HG03095 (cell line): ENCODE measurements at regions not wholly inside any gene's neighbourhood (a gene's known extent, or its start where the extent isn't known, plus 50 kb on each side); places are given as distances from the start of the nearest gene placed in this dataset.

Source experiments
- ATAC-seq: cut with Tn5 transposase; IDR thresholded peaks from one replicate; pipeline ENCODE4 v1.9.1; 2021; ENCODE audit warnings: moderate library complexity; ENCODE audit not compliant: unreplicated experiment

GRCh38 chr6:134866563-134866962 lies 83.3 kb downstream of the ALDH8A1 start:
- ATAC-seq: no peak

GRCh38 chr6:134864558-134864957 lies 85.3 kb downstream of the ALDH8A1 start:
- ATAC-seq: no peak

- no peak for ATAC-seq
Observed at GRCh38 chr6:134863763-134864510, 86.0 kb downstream of the ALDH8A1 start.

- no peak for ATAC-seq
Observed at GRCh38 chr6:134854366-134854765, 95.5 kb downstream of the ALDH8A1 start.

- no peak for ATAC-seq
Observed at GRCh38 chr6:134853111-134854055, 96.5 kb downstream of the ALDH8A1 start.

GRCh38 chr6:134851548-134851947 lies 98.4 kb downstream of the ALDH8A1 start:
- ATAC-seq: no peak

- ATAC-seq: no peak
Observed at GRCh38 chr6:134850721-134851305, 99.1 kb downstream of the ALDH8A1 start.

GRCh38 chr6:134849920-134850447 lies 99.9 kb downstream of the ALDH8A1 start:
- no peak for ATAC-seq

GRCh38 chr6:134848076-134848475 lies 101.8 kb downstream of the ALDH8A1 start:
- ATAC-seq: no peak

- ATAC-seq: no peak
Observed at GRCh38 chr6:134846865-134847264, 103.0 kb downstream of the ALDH8A1 start.

- no peak for ATAC-seq
Observed at GRCh38 chr6:134846031-134846430, 103.9 kb downstream of the ALDH8A1 start.

- ATAC-seq: no peak
Observed at GRCh38 chr6:134844120-134844519, 105.8 kb downstream of the ALDH8A1 start.

GRCh38 chr6:134840086-134840867 lies 109.6 kb downstream of the ALDH8A1 start:
- no peak for ATAC-seq

- ATAC-seq: no peak
Observed at GRCh38 chr6:134835993-134836392, 113.9 kb downstream of the ALDH8A1 start.

GRCh38 chr6:134830940-134831339 lies 119.0 kb downstream of the ALDH8A1 start:
- no peak for ATAC-seq

- ATAC-seq: no peak
Observed at GRCh38 chr6:134830194-134830593, 119.7 kb downstream of the ALDH8A1 start.

- no peak for ATAC-seq
Observed at GRCh38 chr6:134828641-134829040, 121.3 kb downstream of the ALDH8A1 start.

- no peak for ATAC-seq
Observed at GRCh38 chr6:134826889-134827737, 122.8 kb downstream of the ALDH8A1 start.

GRCh38 chr6:134823710-134824034 lies 126.2 kb downstream of the ALDH8A1 start:
- ATAC-seq: no peak
